Activated gamma-delta T cell treated with Interleukin-2 at 50 U/mL for 16 hours (primary cell): ENCODE measurements at regions not wholly inside any gene's neighbourhood (a gene's known extent, or its start where the extent isn't known, plus 50 kb on each side); places are given as distances from the start of the nearest gene placed in this dataset.
"Not testable (repeated sequence)": the region's sequence is repeated elsewhere in the genome, so short reads cannot be mapped to it uniquely, and the experiment has no call there.

Source experiments
- DNase-seq: peaks from one replicate; pipeline ENCODE4 v3.0.0-alpha.2; 2020

DNA sequence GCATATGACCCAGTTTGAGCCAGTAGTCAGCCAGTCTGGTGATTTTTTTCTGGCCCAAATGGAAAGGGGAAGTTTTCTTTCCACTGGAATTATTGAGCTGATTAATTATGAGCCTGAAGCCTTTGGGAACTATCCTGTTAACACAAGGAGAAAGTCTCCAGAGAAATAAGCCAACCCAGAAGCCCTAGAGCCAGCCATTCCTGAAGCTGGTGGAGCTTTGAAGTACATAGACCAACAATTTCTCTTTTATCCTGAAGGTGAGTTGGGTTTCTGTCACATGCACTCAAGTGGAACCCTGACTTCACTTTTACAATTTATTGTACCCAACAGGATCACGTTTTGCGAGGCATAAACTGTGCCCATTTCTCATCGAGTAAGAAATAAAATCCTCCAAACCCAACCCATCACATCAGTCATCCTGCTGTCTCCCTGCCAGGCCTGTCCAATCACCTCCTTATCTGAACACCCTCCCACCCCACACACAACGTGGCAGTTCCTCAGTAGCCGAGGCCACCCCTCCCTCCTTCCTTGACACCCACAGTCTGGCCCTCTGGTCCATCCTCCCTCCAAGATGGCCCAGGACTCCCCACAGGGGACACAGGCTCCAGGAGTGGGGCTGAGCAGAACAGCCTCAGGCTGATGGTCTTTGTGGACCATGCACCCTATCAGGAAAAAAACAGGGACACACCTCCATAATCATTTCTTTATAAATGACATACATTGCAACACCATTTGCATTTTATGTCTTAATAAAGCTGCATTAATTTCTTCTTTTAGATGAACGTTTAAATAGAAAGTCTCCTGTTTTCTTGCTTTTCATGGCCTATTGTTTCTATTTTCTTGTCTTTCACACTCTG is 55.7 kb upstream of the GATA2 start:
- DNase-seq: no peak

DNA sequence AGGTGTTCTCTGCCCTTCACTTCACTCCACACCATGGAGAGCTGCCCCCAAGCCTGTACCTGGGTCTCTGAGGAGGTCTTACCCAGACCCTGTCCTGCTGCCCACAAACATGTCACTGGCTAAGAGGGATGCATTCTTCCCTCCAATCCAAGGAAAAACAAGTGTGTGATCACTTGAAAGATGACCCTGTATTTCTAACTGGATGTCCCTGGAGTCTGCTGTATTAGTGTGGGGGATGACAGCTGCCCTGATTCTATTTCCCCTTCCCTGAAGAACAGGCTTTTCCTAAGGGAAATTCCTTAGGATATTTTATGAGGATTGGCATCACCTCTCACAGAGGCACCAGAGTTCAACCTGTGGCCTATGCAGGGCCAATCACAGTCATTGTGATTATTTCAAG is 55.0 kb upstream of the GATA2 start:
- DNase-seq: no peak

DNA sequence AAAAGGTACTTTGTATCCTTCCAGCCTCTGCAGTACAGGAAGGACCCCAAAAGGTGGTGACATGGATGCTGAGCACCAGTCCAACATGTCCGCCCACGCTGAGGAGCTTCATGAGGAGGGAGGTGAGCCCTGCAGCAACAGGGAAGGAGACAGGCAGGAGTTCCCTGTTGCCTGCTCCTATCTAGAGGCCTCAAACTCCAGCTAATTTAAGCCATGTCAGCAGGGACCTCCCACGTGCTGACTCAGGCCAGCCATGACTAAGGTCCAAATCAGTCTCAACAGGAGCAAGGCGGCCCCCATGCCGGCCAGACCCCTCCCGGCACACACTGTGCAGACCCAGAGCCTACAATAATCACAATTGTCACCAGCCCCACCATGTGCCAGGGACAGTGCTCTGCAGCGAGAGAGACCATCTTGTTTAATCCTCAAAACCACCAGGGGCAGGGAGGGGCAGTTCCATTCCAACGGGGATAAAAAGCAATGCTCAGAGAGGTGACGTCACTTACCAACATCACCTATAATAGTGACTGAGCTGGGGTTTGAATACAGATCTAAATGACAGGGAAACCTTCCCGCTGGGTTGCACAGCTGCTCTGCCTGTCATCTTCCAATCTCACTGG is 54.5 kb upstream of the GATA2 start:
- DNase-seq: no peak

DNA sequence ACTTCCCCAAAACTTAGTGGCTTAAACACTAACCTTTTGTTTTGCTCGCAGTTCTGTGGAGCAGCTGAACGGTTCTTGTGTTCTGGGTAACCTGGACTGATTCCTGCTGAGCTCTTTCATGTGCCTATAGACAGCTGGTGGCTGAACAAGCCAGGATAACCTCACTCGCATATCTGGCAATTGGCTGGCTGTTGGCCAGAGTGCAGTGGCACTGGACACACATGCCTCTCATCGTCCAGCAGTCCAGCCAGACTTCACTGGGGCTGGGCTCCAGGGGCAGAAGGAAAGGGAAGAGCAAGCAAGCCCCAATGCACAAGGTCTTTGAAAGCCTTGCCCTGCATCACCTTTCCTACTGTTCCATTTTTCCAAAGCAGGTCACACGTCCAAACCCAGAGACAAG is 53.6 kb upstream of the GATA2 start:
- no peak for DNase-seq

DNA sequence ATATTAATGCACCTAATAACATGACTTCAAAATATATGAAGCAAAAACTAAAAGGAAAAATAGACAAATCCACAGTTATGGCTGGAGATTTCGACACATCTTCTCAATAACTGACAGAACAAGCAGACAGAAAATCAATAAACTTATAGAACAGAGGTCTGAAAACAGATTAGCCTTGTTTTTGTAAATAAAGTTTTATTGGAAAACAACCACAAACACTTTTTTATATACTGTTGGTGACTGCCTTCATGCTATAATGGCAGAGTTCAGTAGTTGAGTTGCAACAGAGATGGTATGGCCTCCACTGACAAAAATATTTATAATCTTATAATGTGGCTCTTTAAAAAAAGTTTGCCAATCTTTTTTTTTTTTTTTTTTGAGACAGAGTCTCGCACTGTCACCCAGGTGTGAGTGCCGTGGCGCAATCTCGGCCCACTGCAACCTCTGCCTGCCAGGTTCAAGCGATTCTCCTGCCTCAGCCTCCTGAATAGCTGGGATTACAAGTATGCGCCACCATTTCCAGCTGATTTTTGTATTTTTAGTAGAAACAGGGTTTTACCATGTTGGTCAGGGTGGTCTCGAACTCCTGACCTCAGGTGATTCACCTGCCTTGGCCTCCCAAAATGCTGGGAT is 52.2 kb upstream of the GATA2 start:
- no peak for DNase-seq

DNA sequence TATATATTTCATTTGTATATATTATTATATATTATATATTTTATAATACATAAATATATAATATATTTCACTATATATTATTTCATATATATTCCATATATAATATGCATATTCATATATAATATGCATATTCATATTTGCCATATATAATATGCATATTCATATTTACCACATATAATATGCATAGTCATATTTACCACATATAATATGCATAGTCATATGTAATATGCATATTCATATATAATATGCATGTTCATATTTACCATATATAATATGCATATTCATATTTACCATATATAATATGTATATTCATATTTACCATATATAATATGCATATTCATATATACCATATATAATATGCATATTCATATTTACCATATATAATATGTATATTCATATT is 51.2 kb upstream of the GATA2 start:
- no peak for DNase-seq

DNA sequence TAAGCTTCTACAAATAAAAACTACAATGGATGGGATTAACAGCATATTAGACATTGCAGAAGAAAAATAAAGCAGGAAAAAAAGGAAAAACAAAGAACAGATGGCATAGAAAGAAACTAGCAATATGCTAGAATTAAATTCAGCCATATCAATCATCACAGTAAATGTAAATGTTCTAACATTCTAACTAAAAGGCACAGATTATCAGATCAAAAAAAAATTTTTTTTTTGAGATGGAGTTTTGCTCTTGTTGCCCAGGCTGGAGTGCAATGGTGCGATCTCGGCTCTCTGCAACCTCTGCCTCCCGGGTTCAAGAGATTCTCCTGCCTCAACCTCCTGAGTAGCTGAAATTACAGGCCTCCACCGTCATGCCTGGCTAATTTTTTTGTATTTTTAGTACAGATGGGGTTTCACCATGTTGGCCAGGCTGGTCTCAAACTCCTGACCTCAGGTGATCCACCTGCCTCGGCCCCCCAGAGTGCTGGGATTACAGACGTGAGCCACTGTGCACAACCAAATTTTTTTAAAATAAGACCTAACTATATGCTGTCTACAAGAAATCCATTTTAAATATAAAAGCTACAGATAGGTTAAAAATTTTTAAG is 50.7 kb upstream of the GATA2 start:
- not testable (repeated sequence) for DNase-seq
